GM18498 (cell line): ENCODE measurements at regions not wholly inside any gene's neighbourhood (a gene's known extent, or its start where the extent isn't known, plus 50 kb on each side); places are given as distances from the start of the nearest gene placed in this dataset.
"Not testable (repeated sequence)": the region's sequence is repeated elsewhere in the genome, so short reads cannot be mapped to it uniquely, and the experiment has no call there.

Experiments used
- ATAC-seq: cut with Tn5 transposase; IDR thresholded peaks from one replicate; pipeline ENCODE4 v1.9.1; 2021; ENCODE audit warnings: mild to moderate bottlenecking, moderate library complexity; ENCODE audit not compliant: unreplicated experiment

DNA sequence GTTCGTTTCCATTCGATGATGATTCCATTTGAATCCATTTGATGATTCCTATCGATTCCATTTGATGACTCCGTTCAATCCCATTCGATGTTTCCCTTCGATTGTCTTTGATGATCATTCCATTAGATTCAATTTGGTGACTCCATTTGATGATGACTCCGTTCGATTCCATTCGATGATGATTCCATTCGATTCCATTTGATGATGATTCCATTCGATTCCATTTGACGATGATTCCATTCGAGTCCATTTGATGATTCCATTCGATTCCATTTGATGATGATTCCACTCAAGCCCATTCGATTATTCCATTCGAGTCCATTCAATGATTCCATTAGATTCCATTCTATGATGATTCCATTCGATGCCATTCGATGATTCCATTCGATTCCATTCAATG lies 2730.6 kb downstream of the RPIA start:
- not testable (repeated sequence) for ATAC-seq

GRCh38 chr2:91427148-91427547 lies 2735.7 kb downstream of the RPIA start:
- not testable (repeated sequence) for ATAC-seq

- ATAC-seq: not testable (repeated sequence)
These were observed 2750.4 kb downstream of the RPIA start for GRCh38 chr2:91441932-91442245.

DNA sequence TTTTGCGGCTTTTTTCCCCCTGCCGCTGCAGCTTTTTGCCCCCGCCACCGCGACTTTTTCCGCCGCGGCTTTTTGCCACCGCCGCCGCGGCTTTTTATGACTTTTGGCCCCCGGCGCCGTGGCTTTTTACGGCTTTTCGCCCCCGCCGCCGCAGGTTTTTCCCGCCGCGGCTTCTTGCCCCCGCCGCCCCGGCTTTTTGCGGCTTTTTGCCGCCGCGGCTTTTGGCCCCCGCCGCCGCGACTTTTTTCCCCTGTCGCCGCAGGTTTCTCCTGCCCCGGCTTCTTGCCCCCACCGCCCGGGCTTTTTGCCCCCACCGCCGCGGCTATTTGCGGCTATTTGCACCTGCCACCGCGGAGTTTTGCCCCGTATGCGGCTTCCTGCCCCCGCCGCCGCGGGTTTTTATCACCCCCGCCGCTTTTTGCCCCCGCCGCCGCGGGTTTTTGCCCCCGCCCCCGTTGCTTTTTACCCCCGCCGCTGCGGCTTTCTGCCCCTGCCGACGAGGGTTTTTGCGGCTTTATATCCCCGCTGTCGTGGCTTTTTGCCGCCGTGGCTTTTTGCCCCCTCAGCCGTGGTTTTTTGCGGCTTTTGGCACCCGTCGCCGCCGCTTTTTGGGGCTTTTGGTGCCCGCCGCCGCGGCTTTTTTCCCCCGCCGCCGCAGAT lies 2750.9 kb downstream of the RPIA start:
- no peak for ATAC-seq

- not testable (repeated sequence) for ATAC-seq
These were observed 2751.6 kb downstream of the RPIA start for GRCh38 chr2:91442906-91443729.

- ATAC-seq: not testable (repeated sequence)
These were observed 2752.2 kb downstream of the RPIA start for GRCh38 chr2:91443730-91444115.

DNA sequence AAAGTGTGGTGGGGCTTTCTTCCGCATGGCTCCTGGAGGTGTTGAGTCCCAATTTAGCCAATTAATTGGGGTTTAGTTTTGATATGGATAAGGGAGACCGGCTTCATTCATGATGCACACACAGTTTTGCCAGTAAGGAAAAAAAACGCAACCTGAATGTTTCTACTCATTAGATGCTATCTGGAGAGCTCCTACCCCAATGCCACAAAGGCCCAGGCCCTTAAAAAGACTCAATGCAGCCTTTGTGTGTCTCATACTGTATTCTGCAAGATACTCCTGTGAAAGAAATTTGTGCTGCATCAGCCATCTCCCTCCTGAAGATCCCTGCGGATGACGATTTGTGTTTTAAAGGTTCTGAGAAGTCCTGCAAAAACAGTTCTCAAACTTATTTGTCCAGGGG lies 2754.2 kb downstream of the RPIA start:
- ATAC-seq: not testable (repeated sequence)

DNA sequence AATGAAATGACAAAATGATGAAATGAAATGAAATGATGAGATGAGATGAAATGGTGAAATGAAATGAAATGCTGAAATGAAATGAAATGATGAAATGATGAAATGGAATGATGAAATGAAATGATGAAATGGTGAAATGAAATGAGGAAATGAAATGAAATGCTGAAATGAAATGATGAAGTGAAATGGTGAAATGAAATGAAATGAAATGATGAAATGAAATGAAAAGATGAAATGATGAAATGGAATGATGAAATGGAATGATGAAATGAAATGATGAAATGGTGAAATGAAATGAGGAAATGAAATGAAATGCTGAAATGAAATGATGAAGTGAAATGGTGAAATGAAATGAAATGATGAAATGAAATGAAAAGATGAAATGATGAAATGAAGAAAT lies 2755.0 kb downstream of the RPIA start:
- ATAC-seq: not testable (repeated sequence)

GRCh38 chr2:91446915-91447314 lies 2755.4 kb downstream of the RPIA start:
- not testable (repeated sequence) for ATAC-seq

DNA sequence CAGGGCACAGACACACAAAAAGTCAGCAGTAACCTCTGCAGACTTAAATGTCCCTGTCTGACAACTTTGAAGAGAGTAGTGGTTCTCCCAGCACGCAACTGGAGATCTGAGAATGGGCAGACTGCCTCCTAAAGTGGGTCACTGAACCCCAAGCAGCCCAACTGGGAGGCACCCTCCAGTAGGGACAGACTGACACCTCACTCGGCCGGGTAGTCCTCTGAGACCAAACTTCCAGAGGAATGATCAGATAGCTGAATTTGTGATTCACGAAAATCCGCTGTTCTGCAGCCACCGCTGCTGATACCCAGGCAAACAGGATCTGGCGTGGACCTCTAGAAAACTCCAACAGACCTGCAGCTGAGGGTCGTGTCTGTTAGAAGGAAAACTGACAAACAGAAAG lies 2756.0 kb downstream of the RPIA start:
- not testable (repeated sequence) for ATAC-seq

DNA sequence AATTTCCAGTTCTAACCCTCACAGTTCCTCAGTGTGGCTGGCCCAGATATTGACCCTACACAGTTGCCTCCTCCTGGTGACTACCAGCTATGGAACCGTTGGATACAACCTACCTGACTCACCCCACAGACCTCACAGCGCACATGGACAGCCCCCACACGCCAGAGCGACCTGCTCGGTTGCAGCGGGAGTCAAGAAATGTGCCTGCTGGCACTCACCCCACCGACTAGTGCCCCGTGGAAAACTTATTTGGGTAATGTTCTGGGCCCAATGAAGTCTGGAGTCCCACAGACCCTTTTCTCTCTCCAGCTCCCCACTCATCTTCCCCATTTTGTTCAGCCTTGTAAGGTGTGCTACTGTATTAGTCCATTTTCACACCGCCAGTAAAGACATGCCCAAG lies 2770.8 kb downstream of the RPIA start:
- ATAC-seq: not testable (repeated sequence)

DNA sequence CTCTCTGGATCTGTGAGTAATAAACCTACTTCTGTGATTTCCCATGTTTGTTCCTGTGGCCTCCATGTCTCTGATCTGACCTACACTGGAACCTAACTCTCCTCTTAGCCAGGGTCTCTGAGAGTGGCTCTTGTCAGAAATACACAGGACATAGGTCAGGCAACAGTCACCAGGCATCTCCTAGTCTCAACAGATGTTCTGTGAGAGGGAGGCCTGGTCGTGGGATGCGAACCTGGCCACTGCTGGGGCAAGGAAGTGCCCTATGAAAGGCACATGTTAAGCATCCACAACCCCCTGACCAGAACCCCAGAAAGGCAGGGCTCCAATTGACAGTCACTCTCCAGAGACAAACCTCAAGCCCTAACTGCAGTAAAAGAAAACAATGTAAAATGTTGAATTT lies 2771.5 kb downstream of the RPIA start:
- ATAC-seq: not testable (repeated sequence)

- not testable (repeated sequence) for ATAC-seq
These were observed 2775.4 kb downstream of the RPIA start for GRCh38 chr2:91466780-91467363.

DNA sequence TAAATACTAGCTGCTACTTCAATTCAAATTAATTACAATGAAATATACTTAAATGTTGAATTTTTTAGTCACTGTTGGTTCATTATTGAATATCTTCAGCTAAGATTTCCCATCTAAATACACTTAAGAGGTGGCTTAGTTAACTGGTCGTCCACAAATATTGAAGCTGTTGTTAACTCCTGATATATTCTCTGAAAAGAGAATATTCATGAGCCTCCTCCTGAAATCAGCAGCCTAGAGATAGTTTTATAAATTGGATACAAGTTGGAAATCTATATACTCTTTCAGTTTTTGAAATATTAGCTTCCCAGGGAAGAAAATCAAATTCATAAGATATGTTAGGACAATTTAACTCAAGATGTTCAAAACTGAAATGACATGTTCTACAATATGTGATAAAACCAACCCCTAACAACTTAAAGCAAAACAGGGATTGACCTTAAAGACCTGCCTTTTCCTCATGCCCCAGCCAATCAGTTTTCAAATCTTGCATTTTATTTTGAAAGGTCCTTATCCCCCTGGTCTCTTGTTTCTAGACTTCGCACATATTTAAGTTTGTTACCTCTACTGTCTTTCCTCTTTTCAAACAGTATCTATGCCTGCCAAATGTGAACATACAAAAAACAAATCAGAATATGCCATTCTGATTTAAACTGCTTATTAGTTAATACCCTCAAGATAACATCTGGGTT lies 2784.9 kb downstream of the RPIA start:
- ATAC-seq: not testable (repeated sequence)

GRCh38 chr2:91476936-91477246 lies 2785.4 kb downstream of the RPIA start:
- not testable (repeated sequence) for ATAC-seq

DNA sequence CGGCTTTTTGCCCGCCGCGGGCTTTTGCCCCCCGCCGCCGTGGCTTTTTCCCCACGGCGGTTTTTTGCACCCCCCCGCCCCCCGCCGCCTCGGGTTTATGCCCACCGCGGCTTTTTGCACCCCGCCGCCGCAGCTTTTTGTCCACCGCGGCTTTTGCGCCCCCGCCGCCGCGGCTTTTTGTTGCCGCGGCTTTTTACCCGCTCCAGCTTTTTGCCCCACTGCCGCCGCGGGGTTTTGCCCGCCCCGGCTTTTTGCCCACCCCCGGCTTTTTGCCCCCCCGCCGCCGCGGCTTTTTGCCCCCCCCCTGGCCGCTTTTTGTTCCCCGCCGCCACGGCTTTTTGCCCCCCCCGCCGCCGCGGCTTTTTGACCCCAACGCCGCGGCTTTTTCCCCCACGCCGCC lies 2785.8 kb downstream of the RPIA start:
- not testable (repeated sequence) for ATAC-seq

DNA sequence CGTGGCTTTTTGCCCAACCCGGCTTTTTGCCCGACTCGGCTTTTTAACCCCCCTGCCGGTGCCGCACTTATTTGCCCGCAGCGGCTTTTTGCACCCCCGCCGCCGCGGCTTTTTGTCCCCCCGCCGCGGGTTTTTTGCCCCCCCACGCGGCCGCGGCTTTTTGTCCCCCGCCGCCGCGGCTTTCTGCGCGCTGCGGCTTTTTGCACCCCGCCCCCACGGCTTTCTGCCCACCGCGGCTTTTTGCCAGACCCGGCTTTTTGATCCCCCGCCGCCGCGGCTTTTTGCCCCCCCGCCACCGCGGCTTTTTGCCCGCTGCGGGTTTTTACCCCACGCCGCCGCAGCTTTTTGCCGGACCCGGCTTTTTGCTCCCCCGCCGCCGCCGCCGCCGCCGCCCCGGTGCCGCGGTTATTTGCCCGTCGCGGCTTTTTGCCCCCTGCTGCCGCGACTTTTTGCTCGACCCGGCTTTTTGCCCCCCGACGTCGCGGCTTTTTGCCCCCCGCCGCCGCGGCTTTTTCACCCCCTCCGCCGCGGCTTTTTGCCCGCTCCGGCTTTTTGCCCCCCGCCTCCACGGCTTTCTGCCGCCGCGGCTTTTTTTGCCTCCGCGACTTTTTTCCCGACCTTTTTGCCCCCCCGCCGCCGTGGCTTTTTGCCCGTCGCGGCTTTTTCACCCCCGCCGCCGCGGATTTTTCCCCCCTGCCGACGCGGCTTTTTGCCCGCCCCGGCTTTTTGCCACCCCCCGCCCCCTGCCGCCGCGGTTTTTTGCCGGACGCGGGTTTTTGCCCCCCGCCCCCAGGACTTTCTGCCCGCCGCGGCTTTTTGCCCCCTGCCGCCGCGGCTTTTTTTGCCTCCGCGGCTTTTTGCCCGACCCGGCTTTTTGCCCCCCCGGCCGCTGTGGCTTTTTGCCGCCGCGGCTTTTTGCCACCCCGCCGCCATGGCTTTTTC lies 2786.5 kb downstream of the RPIA start:
- ATAC-seq: no peak

DNA sequence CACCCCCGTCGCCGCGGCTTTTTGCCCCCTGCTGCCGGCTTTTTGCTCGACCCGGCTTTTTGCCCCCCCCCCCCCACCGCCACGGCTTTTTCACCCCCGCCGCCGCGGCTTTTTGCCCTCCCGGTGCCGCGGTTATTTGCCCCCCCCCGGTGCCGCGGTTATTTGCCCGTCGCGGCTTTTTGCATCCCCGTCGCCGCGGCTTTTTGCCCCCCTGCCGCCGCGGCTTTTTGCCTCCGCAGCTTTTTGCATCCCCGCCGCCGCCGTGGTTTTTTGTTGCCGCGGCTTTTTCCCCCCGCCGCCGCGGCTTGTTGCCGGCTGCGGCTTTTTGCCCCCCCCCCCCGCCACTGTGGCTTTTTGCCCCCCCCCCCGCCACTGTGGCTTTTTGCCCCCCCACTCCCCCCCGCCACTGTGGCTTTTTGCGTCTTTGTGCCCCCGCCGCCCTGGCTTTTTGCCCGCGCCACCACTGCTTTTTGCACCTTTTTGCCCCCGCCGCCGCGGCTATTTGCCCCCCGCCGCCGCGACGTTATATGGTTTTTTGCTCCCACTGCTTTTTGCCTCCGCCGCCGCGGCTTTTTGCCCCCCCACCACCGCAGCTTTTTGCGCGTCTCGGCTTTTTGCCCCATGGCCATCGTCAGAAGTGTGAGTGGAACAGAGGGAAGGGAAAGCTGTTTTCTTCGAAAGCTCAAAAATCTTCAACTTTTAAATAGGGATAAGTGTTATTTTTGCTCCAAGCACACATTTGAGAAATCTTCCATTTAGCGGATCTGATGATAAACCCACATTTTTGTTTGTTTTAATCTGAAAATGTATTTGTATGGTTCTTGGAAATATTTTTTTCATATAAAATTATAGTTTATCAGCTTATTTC lies 2787.6 kb downstream of the RPIA start:
- not testable (repeated sequence) for ATAC-seq

GRCh38 chr2:91485226-91485625 lies 2793.8 kb downstream of the RPIA start:
- not testable (repeated sequence) for ATAC-seq
